Activated CD8-positive, alpha-beta T cell treated with anti-CD3 and anti-CD28 coated beads for 36 hours (primary cell): ENCODE measurements at regions not wholly inside any gene's neighbourhood (a gene's known extent, or its start where the extent isn't known, plus 50 kb on each side); places are given as distances from the start of the nearest gene placed in this dataset.

ENCODE experiments used
- ATAC-seq: fragments of 200-7000 bp; cut with Tn5 transposase; one replicate; pipeline ENCODE4 v1.10.0; 2021; ENCODE audit warnings: mild to moderate bottlenecking, moderate library complexity
- CTCF ChIA-PET: fragments of 350-600 bp; sonication (Branson Sonifier 250); formaldehyde crosslinking; loops from one replicate; lab custom pipeline; 2021; ENCODE audit warnings: antibody characterized with exemption; lab: Charles Lee
- POLR2A ChIA-PET: fragments of 350-600 bp; sonication (Branson Sonifier 250); formaldehyde crosslinking; loops from one replicate; lab custom pipeline; 2021; ENCODE audit warnings: antibody characterized with exemption; lab: Charles Lee
- DNase-seq: peaks from one replicate; pipeline ENCODE4 v3.0.0-alpha.2; 2020
- H3K27ac Mint-ChIP-seq: one replicate; pipeline ENCODE4 v1.8.0; 2021; ENCODE audit warnings: mild to moderate bottlenecking, mixed read lengths
- H3K27me3 Mint-ChIP-seq: one replicate; pipeline ENCODE4 v1.8.0; 2021; ENCODE audit warnings: mixed read lengths
- H3K36me3 Mint-ChIP-seq: one replicate; pipeline ENCODE4 v1.8.0; 2021; ENCODE audit warnings: low read depth, mixed read lengths
- H3K4me1 Mint-ChIP-seq: one replicate; pipeline ENCODE4 v1.8.0; 2021; ENCODE audit warnings: low read depth, mixed read lengths
- H3K4me3 Mint-ChIP-seq: one replicate; pipeline ENCODE4 v1.8.0; 2021; ENCODE audit warnings: mild to moderate bottlenecking, moderate library complexity, mixed read lengths
- H3K9me3 Mint-ChIP-seq: one replicate; pipeline ENCODE4 v1.8.0; 2021; ENCODE audit warnings: mixed read lengths
- intact Hi-C: fragments of 100-400 bp; cut with micrococcal nuclease; formaldehyde crosslinking; loops from one replicate; pipeline ENCODE4 v1.10.0; 2022
- TF ChIP-seq, protein P1 (sequence below): fragments of 200-600 bp; IDR thresholded peaks from one replicate; pipeline ENCODE4 v1.8.0; 2022; ENCODE audit warnings: antibody characterized with exemption, mild to moderate bottlenecking

DNA sequence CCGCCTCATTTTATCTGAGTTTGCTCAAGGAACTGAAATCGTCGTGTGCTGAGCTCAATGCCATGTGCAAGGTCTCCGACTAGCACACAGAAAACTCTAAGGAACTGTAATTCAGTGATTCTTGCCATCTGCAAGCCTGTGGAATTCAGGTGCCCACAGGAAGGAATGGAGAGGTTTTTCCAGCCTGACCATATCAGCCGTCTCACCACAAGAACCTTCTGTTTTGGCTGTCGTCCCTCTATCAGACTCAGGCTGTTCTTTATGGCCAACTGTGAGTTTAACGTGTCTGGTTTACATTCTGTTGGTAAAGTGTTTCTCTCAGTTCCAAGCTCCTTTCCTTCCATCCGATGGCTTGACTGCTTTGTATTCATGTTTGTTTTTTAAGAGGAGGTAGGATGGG lies 293.5 kb downstream of the SPRY2 start:
- ATAC-seq (no peak), DNase-seq (no peak)
- intact Hi-C loops = no loop called here
- TF ChIP-seq, protein P1, sequence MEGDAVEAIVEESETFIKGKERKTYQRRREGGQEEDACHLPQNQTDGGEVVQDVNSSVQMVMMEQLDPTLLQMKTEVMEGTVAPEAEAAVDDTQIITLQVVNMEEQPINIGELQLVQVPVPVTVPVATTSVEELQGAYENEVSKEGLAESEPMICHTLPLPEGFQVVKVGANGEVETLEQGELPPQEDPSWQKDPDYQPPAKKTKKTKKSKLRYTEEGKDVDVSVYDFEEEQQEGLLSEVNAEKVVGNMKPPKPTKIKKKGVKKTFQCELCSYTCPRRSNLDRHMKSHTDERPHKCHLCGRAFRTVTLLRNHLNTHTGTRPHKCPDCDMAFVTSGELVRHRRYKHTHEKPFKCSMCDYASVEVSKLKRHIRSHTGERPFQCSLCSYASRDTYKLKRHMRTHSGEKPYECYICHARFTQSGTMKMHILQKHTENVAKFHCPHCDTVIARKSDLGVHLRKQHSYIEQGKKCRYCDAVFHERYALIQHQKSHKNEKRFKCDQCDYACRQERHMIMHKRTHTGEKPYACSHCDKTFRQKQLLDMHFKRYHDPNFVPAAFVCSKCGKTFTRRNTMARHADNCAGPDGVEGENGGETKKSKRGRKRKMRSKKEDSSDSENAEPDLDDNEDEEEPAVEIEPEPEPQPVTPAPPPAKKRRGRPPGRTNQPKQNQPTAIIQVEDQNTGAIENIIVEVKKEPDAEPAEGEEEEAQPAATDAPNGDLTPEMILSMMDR = no peak
- ChIA-PET POLR2A (no interaction called here), CTCF (no interaction called here)
- Mint-ChIP-seq H3K4me1 (peaks cover 12% of the 10 kb centered on the region), H3K4me3 (no peak overlapping the region), H3K36me3 (no peaks in the 10 kb centered on the region), H3K9me3 (no peaks in the 10 kb centered on the region), H3K27ac (no peak overlapping the region), H3K27me3 (peaks cover 2% of the 10 kb centered on the region)

DNA sequence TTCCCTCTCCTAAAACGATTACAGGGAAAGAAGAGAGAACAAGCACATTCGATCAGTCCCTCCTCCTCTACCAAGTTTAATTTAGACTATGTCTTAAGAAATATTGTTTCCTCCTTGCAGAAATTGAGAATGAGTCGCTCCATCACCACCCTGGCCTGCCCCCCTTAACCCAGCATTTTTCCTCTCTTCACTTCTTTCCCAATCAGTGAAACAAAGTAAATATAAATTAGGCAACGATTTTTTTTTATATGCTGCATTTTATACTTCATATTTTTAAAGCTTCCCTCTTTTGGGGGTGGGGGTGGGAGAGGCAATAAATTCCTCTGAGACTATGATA lies 300.0 kb downstream of the SPRY2 start:
- ATAC-seq = no peak

DNA sequence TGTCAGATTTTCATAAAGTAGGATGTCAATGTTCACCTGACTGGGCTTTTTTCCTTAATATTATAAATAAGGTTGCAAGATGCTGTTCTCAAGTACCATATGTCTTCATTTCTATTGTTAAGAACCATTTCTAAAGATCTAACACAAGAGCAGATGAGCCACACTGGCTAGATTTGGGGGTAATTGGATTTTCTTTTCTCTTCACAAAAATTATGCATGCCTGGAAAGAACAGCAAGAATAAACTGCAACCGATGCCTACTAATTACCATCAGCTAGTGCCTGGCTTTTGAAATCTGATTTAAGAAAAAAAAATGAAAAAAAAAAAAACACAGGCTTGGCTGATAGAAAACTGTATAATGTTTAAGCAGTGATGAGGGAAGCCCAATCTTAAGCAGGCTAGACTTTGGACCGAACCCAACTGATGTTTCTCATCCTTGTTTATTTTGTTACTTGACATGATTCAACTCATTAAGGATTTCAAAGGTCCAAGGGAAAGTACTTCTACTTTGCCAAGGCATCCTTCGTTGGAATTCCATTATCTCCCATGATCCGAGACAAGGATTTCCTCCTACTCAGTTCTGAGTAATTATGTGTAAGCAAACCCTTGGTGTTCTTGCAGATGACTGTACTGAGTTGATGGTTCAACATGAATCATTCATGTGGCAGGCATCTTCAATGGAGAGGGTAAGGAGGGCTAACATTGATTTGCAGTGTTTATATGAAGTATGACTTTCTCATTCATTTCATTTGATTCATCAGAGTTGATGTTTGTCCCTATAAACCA lies 300.5 kb downstream of the SPRY2 start:
- CTCF ChIA-PET = no interaction called here
- DNase-seq = no peak
- no peak overlapping the region for H3K27ac Mint-ChIP-seq
- no peak overlapping the region for H3K4me3 Mint-ChIP-seq
- intact Hi-C loops = no loop called here
- ATAC-seq = no peak
- TF ChIP-seq, protein P1 = no peak
- H3K4me1 Mint-ChIP-seq = no peaks in the 10 kb centered on the region
- no peaks in the 10 kb centered on the region for H3K36me3 Mint-ChIP-seq
- H3K9me3 Mint-ChIP-seq = no peaks in the 10 kb centered on the region
- H3K27me3 Mint-ChIP-seq = no peaks in the 10 kb centered on the region
- POLR2A ChIA-PET = no interaction called here

More for the DNA sequence above, 300.0 kb downstream of the SPRY2 start:
- no peak for DNase-seq
- intact Hi-C loops = no loop called here
- no peaks in the 10 kb centered on the region for H3K27me3 Mint-ChIP-seq
- ChIA-PET CTCF (interaction anchor here (0.6 kb wide), 1 partner anchor 105 kb away, joined by 3 read pairs; no protein-coding TSS in a partner anchor), POLR2A (no interaction called here)
- TF ChIP-seq, protein P1 = no peak
- no peak overlapping the region for H3K27ac Mint-ChIP-seq
- no peaks in the 10 kb centered on the region for H3K36me3 Mint-ChIP-seq
- H3K9me3 Mint-ChIP-seq = no peaks in the 10 kb centered on the region
- H3K4me1 Mint-ChIP-seq = no peaks in the 10 kb centered on the region
- H3K4me3 Mint-ChIP-seq = no peak overlapping the region

DNA sequence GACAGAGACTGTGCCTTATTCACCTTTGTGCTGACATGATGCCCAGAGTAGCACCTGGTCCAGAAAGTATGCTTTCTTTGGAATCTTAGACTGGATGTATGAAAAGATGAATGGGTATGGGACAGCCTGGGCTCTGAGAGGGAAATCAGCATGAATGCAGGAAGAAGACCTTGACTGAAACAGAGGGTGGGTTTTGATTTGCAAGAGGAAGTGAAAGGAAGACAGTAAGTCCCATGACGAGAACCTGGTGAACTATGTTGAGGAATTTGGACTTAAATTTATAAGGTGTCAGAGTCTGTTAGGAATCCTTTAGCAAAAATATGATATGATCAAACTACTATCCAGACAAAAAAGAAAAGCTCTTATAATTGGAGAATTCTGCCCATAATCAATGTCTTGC lies 301.9 kb downstream of the SPRY2 start:
- Mint-ChIP-seq H3K4me1 (no peaks in the 10 kb centered on the region), H3K27ac (no peak overlapping the region), H3K36me3 (no peaks in the 10 kb centered on the region), H3K4me3 (no peak overlapping the region), H3K27me3 (no peaks in the 10 kb centered on the region), H3K9me3 (no peaks in the 10 kb centered on the region)
- TF ChIP-seq, protein P1 = no peak
- POLR2A ChIA-PET = interaction anchor here (0.9 kb wide), 1 partner anchor 10 kb away, joined by 3 read pairs; no protein-coding TSS in a partner anchor
- DNase-seq (no peak), ATAC-seq (no peak)
- intact Hi-C loops = no loop called here
- CTCF ChIA-PET = no interaction called here

DNA sequence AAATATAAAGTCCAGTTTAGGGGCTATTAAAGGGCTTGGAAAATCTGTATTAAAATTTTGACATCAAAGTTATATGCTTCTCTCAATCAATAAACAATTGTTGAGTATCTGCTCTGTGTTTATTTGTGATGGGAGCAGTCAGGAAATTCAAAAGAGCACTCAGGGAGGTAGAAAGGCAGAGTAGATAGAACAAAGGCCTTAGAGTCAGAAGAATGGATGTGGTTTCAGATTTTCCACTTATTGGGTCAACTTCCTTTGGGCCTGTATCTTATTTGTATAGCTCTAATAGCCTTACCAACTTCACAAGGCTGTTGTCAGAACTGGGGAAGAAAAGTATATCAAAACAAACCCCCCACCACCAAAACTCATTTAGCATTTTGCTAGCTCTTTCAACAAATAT lies 302.6 kb downstream of the SPRY2 start:
- Mint-ChIP-seq H3K36me3 (no peaks in the 10 kb centered on the region), H3K4me1 (no peaks in the 10 kb centered on the region), H3K9me3 (no peaks in the 10 kb centered on the region), H3K4me3 (no peak overlapping the region), H3K27me3 (no peaks in the 10 kb centered on the region), H3K27ac (no peak overlapping the region)
- ATAC-seq (no peak), DNase-seq (no peak)
- TF ChIP-seq, protein P1 = no peak
- CTCF ChIA-PET = no interaction called here
- intact Hi-C loops = no loop called here
- POLR2A ChIA-PET = no interaction called here
